K562 (cell line): ENCODE measurements at regions not wholly inside any gene's neighbourhood (a gene's known extent, or its start where the extent isn't known, plus 50 kb on each side); places are given as distances from the start of the nearest gene placed in this dataset.

Experiments
- ATAC-seq: fragments of 200-7000 bp; cut with Tn5 transposase; 3 replicates; pipeline ENCODE4 v1.9.1; 2020; ENCODE audit warnings: moderate library complexity
- BruUV-seq: library from RNA; stranded (reverse); fragments of 400-500 nt; replicated peaks from 2 replicates; lab custom pipeline; 2021; lab: Mats Ljungman, UMichigan
- CTCF ChIA-PET: fragments of 300-600 bp; formaldehyde crosslinking; extraction: SDS; loops from one replicate; lab custom pipeline; 2021; ENCODE audit warnings: low intra/inter-chr PET ratio; lab: Yijun Ruan, JAX
- POLR2A ChIA-PET: fragments of 300-600, 350-650 bp; sonication (Branson Sonifier 250); formaldehyde crosslinking; extraction: SDS; loops from one replicate; lab custom pipeline; 2021; ENCODE audit warnings: antibody characterized with exemption, inconsistent platforms; lab: Yijun Ruan, JAX
- DNase-seq, 4 experiments: peaks; one replicate each; pipeline versions ENCODE4 v3.0.0 to v3.0.0-alpha.2; 2011 to 2018; ENCODE audit warnings: low spot score in 3 of 4, mixed read lengths in 3 of 4; ENCODE audit errors: extremely low read depth in 1 of 4
- FAIRE-seq: peaks from 2 replicates; lab custom pipeline; 2011; peaks lifted over from hg19 to GRCh38; lab: Jason Lieb, UNC
- H2AFZ ChIP-seq: 2 replicates; pipeline ENCODE4 v1.6.0; 2011; ENCODE audit warnings: low read depth, low read length, control low read depth, inconsistent platforms
- H3K27ac ChIP-seq: fragments of 200-600 bp; 3 replicates; pipeline ENCODE4 v1.8.0; 2011; ENCODE audit warnings: low read depth, mild to moderate bottlenecking, control low read depth, inconsistent platforms, low read length, moderate library complexity, mixed read lengths; ENCODE audit errors: extremely low read depth
- H3K27me3 ChIP-seq, 2 experiments: fragments of 300-600 bp in 1 of 2; 2 replicates in 1 of 2; 3 replicates in 1 of 2; pipeline versions ENCODE4 v1.6.0 to v1.8.0; 2011; ENCODE audit warnings: inconsistent platforms in 2 of 2, low read length in 2 of 2, mild to moderate bottlenecking in 1 of 2, mixed read lengths in 1 of 2, moderate library complexity in 1 of 2; ENCODE audit not compliant: control insufficient read depth in 2 of 2, insufficient read depth in 2 of 2
- H3K36me3 ChIP-seq: fragments of 300-600 bp; 3 replicates; pipeline ENCODE4 v1.8.0; 2011; ENCODE audit warnings: mild to moderate bottlenecking, low read length, inconsistent platforms; ENCODE audit not compliant: control insufficient read depth, insufficient read depth
- H3K4me1 ChIP-seq, 2 experiments: fragments of 200-600 bp in 1 of 2; replicated peaks in 1 of 2; 2 replicates in 1 of 2; 3 replicates in 1 of 2; pipeline versions ENCODE4 v1.5.1 to v1.8.0; 2011; ENCODE audit warnings: inconsistent platforms in 2 of 2, low read length in 2 of 2, mild to moderate bottlenecking in 1 of 2, mixed read lengths in 1 of 2, moderate library complexity in 1 of 2; ENCODE audit not compliant: control insufficient read depth in 2 of 2, insufficient read depth in 2 of 2
- H3K4me2 ChIP-seq: 2 replicates; pipeline ENCODE4 v1.6.1; 2011; ENCODE audit warnings: low read length, control low read depth, inconsistent platforms, mixed read lengths; ENCODE audit not compliant: insufficient read depth
- H3K4me3 ChIP-seq: fragments of 200-600 bp; sonication (generic), shearing (Covaris generic); 2 replicates; pipeline ENCODE4 v1.5.1; 2016; ENCODE audit warnings: control low read depth, inconsistent platforms
- H3K79me2 ChIP-seq: fragments of 200-600 bp; 3 replicates; pipeline ENCODE4 v1.8.0; 2011; ENCODE audit warnings: low read length, inconsistent platforms; ENCODE audit not compliant: control insufficient read depth, insufficient read depth
- H3K9ac ChIP-seq, 2 experiments: 2 replicates each; pipeline versions ENCODE4 v1.6.0 to v1.6.1; 2011; ENCODE audit warnings: low read depth in 2 of 2, low read length in 2 of 2, control low read depth in 1 of 2, inconsistent platforms in 1 of 2, mild to moderate bottlenecking in 1 of 2, mixed read lengths in 1 of 2; ENCODE audit not compliant: insufficient read depth in 1 of 2
- H3K9me1 ChIP-seq: one replicate; pipeline ENCODE4 v1.6.0; 2011; ENCODE audit warnings: inconsistent platforms, mild to moderate bottlenecking, low read length, moderate library complexity; ENCODE audit not compliant: control insufficient read depth, insufficient read depth
- H3K9me3 ChIP-seq: replicated peaks from 2 replicates; pipeline ENCODE4 v1.5.1; 2011; ENCODE audit warnings: low read depth, low read length, inconsistent platforms; ENCODE audit not compliant: control insufficient read depth, insufficient read depth
- H4K20me1 ChIP-seq: replicated peaks from 2 replicates; pipeline ENCODE4 v1.6.1; 2011; ENCODE audit warnings: low read length, inconsistent platforms, mixed read lengths; ENCODE audit not compliant: control insufficient read depth, insufficient read depth
- CBX8 ChIP-seq: fragments of 200-600 bp; sonication (generic); IDR thresholded peaks from 2 replicates; pipeline ENCODE4 v1.6.1; 2012; ENCODE audit warnings: borderline replicate concordance, mixed run types, low read depth, mild to moderate bottlenecking, moderate library complexity, mixed read lengths, low read length, control low read depth, inconsistent platforms; ENCODE audit not compliant: poor library complexity, severe bottlenecking; ENCODE audit errors: extremely low read depth
- CC2D1A ChIP-seq: fragments of 450-650 bp; IDR thresholded peaks from 2 replicates; pipeline ENCODE4 v1.6.1; 2017; ENCODE audit warnings: mild to moderate bottlenecking
- KDM2B ChIP-seq: fragments of 250-450 bp; sonication (Bioruptor Pico); IDR thresholded peaks from 2 replicates; pipeline ENCODE4 v1.8.0; 2021; ENCODE audit warnings: mild to moderate bottlenecking, moderate library complexity
- NCOA2 ChIP-seq, 2 experiments: fragments of 450-650 bp; IDR thresholded peaks; 2 replicates each; pipeline ENCODE4 v1.6.1; 2018; ENCODE audit warnings: mild to moderate bottlenecking in 2 of 2, moderate library complexity in 1 of 2; ENCODE audit not compliant: partially characterized antibody in 2 of 2
- NR4A1 ChIP-seq, 2 experiments: fragments of 250-450 bp in 1 of 2; fragments of 450-650 bp in 1 of 2; sonication (Bioruptor Pico) in 1 of 2; IDR thresholded peaks; 2 replicates each; pipeline versions ENCODE4 v1.4.0 to v1.6.1; 2016 to 2020; ENCODE audit warnings: mild to moderate bottlenecking in 2 of 2, missing compliant biosample characterization in 1 of 2, missing genetic modification characterization in 1 of 2, moderate library complexity in 1 of 2
- TBP ChIP-seq: optimal IDR thresholded peaks from 2 replicates; pipeline ENCODE3; 2011; ENCODE audit warnings: low read depth, low read length, improper control_type of control experiment
- TEAD2 ChIP-seq: fragments of 450-650 bp; IDR thresholded peaks from 2 replicates; pipeline ENCODE4 v1.6.1; 2016; ENCODE audit warnings: missing genetic modification characterization, control low read depth, missing compliant biosample characterization
- ZNF695 ChIP-seq: fragments of 450-650 bp; formaldehyde crosslinking; IDR thresholded peaks from 2 replicates; pipeline ENCODE4 v1.4.0; 2020; ENCODE audit warnings: mild to moderate bottlenecking, moderate library complexity
- WGBS: fragments of 100-300 bp; shearing (Covaris generic); methylation state at CpG from one replicate; pipeline ENCODE4 v1.1.6; 2016; ENCODE audit warnings: low coverage, mixed read lengths; ENCODE audit not compliant: insufficient coverage; ENCODE audit errors: missing lambda C conversion rate; 5-methylcytosine and 5-hydroxymethylcytosine counted together
- in situ Hi-C: fragments of 300-500 bp; cut with MboI; formaldehyde crosslinking; loops from 4 replicates; pipeline ENCODE4 v1.15.0; 2018; ENCODE audit warnings: inconsistent platforms, mixed read lengths
- intact Hi-C: fragments of 100-400 bp; cut with micrococcal nuclease; formaldehyde crosslinking; loops from 2 replicates; pipeline ENCODE4 v1.14.2; 2022
- TF ChIP-seq, protein P1 (sequence below): sonication (generic); formaldehyde crosslinking; IDR thresholded peaks from 2 replicates; pipeline ENCODE4 v1.8.0; 2022; ENCODE audit warnings: missing genetic modification reagents, mild to moderate bottlenecking, borderline replicate concordance
- TF ChIP-seq, protein P2 (sequence below), 2 experiments: fragments of 450-650 bp; formaldehyde crosslinking in 1 of 2; IDR thresholded peaks; 2 replicates each; pipeline versions ENCODE4 v1.4.0 to v1.6.1; 2014 to 2020; ENCODE audit warnings: mild to moderate bottlenecking in 2 of 2, borderline replicate concordance in 1 of 2, low read depth in 1 of 2

- TF ChIP-seq NR4A1 (CRISPR knock-in tag; IDR thresholded peaks at IDR 0.05) (no peak), NR4A1 (tag; IDR thresholded peaks at IDR 0.05) (no peak), NCOA2 (IDR thresholded peaks at IDR 0.05; ENCODE audit: partially characterized antibody in 2 of 2) (no peak), TBP (no peak), TEAD2 (tag) (no peak), KDM2B (CRISPR knock-in tag) (no peak)
- TF ChIP-seq, protein P1, sequence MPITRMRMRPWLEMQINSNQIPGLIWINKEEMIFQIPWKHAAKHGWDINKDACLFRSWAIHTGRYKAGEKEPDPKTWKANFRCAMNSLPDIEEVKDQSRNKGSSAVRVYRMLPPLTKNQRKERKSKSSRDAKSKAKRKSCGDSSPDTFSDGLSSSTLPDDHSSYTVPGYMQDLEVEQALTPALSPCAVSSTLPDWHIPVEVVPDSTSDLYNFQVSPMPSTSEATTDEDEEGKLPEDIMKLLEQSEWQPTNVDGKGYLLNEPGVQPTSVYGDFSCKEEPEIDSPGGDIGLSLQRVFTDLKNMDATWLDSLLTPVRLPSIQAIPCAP (CRISPR knock-in tag), result no peak
Observed at GRCh38 chr3:132246212-132246611, 71.0 kb upstream of the ACP3 start (continued).

DNA sequence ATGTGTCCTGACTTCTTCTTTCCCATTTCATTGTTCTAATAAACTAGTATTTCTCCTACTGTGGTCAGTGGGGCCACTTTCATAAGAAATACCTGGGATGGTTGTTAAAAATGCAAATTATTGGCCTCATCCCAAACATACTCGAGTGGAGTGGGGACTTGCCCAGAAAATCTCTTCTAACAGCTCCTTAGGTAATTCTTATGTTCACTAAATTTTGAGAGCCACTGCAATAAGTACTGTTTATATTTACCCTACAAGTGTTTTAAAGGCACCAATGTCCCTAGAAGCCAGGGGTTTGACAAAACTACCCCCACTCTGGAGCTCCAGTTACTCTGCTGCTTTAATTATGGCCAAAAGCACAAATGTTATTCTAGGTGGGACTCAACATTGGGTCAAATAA lies 70.0 kb upstream of the ACP3 start:
- ChIA-PET POLR2A (interaction anchor here (0.6 kb wide), 1 partner anchor 20 kb away, joined by 3 read pairs; no protein-coding TSS in a partner anchor), CTCF (no interaction called here)
- H3K9ac ChIP-seq, result no peak overlapping the region
- no peaks in the 10 kb centered on the region; a peak in 1 of 5 replicates for H3K27me3 ChIP-seq
- H3K4me1 ChIP-seq, result no peaks in the 10 kb centered on the region
- in situ Hi-C loops (no loop called here), intact Hi-C loops (no loop called here)
- DNase-seq (no peak), FAIRE-seq (no peak), ATAC-seq (no peak)
- no peaks in the 10 kb centered on the region for H4K20me1 ChIP-seq
- H2AFZ ChIP-seq, result no peak overlapping the region
- H3K79me2 ChIP-seq, result no peaks in the 10 kb centered on the region
- no peaks in the 10 kb centered on the region for H3K9me3 ChIP-seq
- WGBS, result 0% methylated on average over 1 of the region's 1 CpG
- H3K9me1 ChIP-seq, result no peaks in the 10 kb centered on the region
- BruUV-seq, result no TSS peak
- no peak overlapping the region for H3K4me2 ChIP-seq
- no peak overlapping the region for H3K27ac ChIP-seq
- no peak overlapping the region for H3K4me3 ChIP-seq
- no peaks in the 10 kb centered on the region for H3K36me3 ChIP-seq
- TF ChIP-seq ZNF695, result no peak
- TF ChIP-seq CBX8, result no peak
- TF ChIP-seq CC2D1A, result no peak
- TF ChIP-seq, protein P2, sequence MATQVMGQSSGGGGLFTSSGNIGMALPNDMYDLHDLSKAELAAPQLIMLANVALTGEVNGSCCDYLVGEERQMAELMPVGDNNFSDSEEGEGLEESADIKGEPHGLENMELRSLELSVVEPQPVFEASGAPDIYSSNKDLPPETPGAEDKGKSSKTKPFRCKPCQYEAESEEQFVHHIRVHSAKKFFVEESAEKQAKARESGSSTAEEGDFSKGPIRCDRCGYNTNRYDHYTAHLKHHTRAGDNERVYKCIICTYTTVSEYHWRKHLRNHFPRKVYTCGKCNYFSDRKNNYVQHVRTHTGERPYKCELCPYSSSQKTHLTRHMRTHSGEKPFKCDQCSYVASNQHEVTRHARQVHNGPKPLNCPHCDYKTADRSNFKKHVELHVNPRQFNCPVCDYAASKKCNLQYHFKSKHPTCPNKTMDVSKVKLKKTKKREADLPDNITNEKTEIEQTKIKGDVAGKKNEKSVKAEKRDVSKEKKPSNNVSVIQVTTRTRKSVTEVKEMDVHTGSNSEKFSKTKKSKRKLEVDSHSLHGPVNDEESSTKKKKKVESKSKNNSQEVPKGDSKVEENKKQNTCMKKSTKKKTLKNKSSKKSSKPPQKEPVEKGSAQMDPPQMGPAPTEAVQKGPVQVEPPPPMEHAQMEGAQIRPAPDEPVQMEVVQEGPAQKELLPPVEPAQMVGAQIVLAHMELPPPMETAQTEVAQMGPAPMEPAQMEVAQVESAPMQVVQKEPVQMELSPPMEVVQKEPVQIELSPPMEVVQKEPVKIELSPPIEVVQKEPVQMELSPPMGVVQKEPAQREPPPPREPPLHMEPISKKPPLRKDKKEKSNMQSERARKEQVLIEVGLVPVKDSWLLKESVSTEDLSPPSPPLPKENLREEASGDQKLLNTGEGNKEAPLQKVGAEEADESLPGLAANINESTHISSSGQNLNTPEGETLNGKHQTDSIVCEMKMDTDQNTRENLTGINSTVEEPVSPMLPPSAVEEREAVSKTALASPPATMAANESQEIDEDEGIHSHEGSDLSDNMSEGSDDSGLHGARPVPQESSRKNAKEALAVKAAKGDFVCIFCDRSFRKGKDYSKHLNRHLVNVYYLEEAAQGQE (IDR thresholded peaks at IDR 0.05; ENCODE audit: borderline replicate concordance), result no peak
- TF ChIP-seq, protein P2 (CRISPR knock-in tag; IDR thresholded peaks at IDR 0.05; ENCODE audit: low read depth), result no peak
